DOHH2 (cell line): ENCODE measurements at regions not wholly inside any gene's neighbourhood (a gene's known extent, or its start where the extent isn't known, plus 50 kb on each side); places are given as distances from the start of the nearest gene placed in this dataset.

Experiments used
- EZH2phosphoT487 ChIP-seq: fragments of 200-600 bp; sonication (generic); IDR thresholded peaks from 2 replicates; pipeline ENCODE4 v1.6.1; 2017; ENCODE audit warnings: borderline replicate concordance, mild to moderate bottlenecking, antibody characterized with exemption, low read length, moderate library complexity, mixed read lengths
- TF ChIP-seq, protein P1 (sequence below): fragments of 200-600 bp; sonication (generic); IDR thresholded peaks from one replicate; pipeline ENCODE4 v1.5.1; 2014; ENCODE audit warnings: antibody characterized with exemption, mild to moderate bottlenecking, low read depth, low read length; ENCODE audit not compliant: poor library complexity, severe bottlenecking

DNA sequence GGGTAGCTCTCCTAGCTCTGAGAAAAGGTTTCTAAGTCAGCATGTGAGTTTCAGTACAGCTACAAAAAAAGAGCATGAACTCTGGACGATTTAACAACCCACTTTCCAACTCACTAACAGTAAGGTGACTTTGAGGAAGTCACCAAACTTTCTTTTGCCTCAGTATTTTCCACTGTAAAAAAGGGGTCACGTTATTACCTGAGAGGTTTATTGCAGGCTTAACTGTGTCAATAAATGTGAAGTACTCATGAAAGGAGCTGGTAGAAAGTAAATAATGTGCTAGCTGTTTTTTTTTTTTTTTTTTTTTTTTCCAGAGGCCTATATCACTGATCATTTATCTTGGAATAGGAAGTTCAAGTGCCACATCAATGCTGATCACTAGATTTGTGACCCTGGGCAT is 89.3 kb downstream of the PLSCR2 start:
- TF ChIP-seq, protein P1, sequence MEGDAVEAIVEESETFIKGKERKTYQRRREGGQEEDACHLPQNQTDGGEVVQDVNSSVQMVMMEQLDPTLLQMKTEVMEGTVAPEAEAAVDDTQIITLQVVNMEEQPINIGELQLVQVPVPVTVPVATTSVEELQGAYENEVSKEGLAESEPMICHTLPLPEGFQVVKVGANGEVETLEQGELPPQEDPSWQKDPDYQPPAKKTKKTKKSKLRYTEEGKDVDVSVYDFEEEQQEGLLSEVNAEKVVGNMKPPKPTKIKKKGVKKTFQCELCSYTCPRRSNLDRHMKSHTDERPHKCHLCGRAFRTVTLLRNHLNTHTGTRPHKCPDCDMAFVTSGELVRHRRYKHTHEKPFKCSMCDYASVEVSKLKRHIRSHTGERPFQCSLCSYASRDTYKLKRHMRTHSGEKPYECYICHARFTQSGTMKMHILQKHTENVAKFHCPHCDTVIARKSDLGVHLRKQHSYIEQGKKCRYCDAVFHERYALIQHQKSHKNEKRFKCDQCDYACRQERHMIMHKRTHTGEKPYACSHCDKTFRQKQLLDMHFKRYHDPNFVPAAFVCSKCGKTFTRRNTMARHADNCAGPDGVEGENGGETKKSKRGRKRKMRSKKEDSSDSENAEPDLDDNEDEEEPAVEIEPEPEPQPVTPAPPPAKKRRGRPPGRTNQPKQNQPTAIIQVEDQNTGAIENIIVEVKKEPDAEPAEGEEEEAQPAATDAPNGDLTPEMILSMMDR: no peak
- TF ChIP-seq EZH2phosphoT487: no peak
